ACC112 (cell line): ENCODE measurements at regions not wholly inside any gene's neighbourhood (a gene's known extent, or its start where the extent isn't known, plus 50 kb on each side); places are given as distances from the start of the nearest gene placed in this dataset.

ENCODE experiments used
- H2AFZ ChIP-seq: fragments of 200-600 bp; sonication (generic); one replicate; pipeline ENCODE4 v1.6.0; 2017; ENCODE audit warnings: antibody characterized with exemption, low read length; ENCODE audit not compliant: unreplicated experiment
- H3K27ac ChIP-seq: fragments of 200-600 bp; sonication (generic); 2 replicates; pipeline ENCODE4 v1.5.1; 2014; ENCODE audit warnings: low read depth, mild to moderate bottlenecking, antibody characterized with exemption, low read length, moderate library complexity
- H3K27me3 ChIP-seq: fragments of 200-600 bp; sonication (generic); 2 replicates; pipeline ENCODE4 v1.6.1; 2014; ENCODE audit warnings: mild to moderate bottlenecking, antibody characterized with exemption, low read length, moderate library complexity, mixed read lengths; ENCODE audit not compliant: insufficient read depth
- H3K36me3 ChIP-seq: fragments of 200-600 bp; sonication (generic); 2 replicates; pipeline ENCODE4 v1.6.1; 2016; ENCODE audit warnings: mild to moderate bottlenecking, antibody characterized with exemption, low read length, moderate library complexity, mixed read lengths; ENCODE audit not compliant: insufficient read depth
- H3K4me1 ChIP-seq: fragments of 200-600 bp; sonication (generic); one replicate; pipeline ENCODE4 v1.6.1; 2016; ENCODE audit warnings: low read length, mixed read lengths; ENCODE audit not compliant: insufficient read depth, unreplicated experiment, control insufficient read depth
- H3K4me3 ChIP-seq: fragments of 200-600 bp; sonication (generic); 2 replicates; pipeline ENCODE4 v1.5.1; 2014; ENCODE audit warnings: mild to moderate bottlenecking, low read depth, low read length
- H3K79me2 ChIP-seq: fragments of 200-600 bp; sonication (generic); one replicate; pipeline ENCODE4 v1.6.0; 2016; ENCODE audit warnings: low read length; ENCODE audit not compliant: control insufficient read depth, unreplicated experiment, insufficient read depth

DNA sequence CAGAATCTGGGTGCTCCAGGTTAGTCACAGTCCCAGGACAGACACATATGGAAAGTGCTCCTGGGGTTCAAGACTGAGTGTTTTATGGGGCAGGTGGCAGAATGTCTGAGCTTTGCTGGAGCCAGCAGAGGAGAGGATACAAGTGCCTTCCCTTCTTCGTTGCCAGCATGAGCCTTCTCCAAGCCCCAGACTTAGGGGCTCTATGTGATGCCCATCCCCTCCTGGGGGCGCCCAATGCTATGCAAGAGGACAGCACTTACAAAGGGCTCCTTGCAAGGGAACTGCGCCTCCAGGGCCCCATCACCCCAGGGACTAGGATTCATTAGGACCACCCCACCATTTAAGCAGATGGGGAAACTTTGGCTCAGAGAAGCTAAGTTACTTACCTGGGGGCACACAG is 581.9 kb downstream of the BUD13 start:
- Histone ChIP-seq H3K36me3 (no peaks in the 10 kb centered on the region), H3K4me3 (no peak overlapping the region), H3K27ac (no peak overlapping the region), H3K4me1 (no peaks in the 10 kb centered on the region), H3K79me2 (no peaks in the 10 kb centered on the region), H2AFZ (no peak overlapping the region), H3K27me3 (no peaks in the 10 kb centered on the region)

DNA sequence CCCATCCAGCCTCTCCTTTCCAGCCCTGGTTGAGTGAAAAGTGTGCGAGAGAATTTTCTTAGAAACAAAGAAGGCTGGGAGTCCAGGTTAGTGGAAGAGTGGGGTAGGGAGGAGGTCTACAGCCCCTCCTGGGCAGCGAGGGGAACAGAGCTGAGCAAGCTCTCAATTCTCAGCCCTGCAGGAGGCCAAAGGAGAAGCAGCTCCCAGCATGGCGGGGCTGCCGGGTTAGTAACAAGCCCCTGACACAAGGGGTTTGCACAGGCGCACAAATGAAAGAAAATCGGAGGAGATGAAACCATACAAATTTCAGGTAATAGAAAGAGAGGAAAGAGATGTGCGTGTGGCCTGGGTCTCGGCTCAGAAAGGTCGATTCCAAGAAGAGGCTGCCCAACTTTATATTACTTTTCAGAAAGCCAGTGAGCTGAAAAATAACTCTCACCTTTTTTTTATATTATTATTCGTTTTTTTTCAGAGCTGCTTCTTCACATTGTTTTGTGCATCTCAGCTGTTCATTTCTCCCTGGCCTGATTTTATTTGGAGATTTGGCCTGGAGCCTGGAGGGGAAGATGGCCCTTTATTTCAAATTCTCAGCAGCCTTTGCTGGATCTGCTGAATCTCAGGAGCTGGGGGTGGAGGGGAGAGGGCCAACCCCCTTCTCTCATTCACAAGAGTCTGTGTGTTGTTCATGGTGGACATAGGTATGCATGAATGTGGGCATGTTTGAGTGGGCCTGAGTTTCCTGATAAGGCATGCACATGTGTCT is 583.2 kb downstream of the BUD13 start:
- Histone ChIP-seq H3K27ac (no peak overlapping the region), H2AFZ (no peak overlapping the region), H3K4me1 (no peaks in the 10 kb centered on the region)

DNA sequence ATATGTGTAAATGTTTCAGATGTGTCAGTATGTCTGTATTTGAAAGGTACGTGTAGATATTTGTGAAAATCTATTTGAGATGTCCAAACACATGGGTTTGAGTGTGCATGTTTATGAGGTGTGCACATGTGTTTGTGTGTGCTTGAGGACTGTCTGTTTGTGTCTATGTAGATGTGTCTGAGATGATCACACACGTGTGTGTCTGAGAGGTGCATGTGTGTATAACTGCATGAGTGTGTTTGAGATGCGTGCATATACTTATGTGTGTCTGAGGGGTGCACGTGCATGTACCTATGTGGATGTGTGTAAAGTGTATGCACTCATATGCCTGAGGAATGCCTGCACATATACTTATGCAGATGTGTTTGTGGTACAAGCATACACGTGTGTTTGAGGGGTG is 584.4 kb downstream of the BUD13 start:
- H3K27me3 ChIP-seq, result no peaks in the 10 kb centered on the region
- H3K36me3 ChIP-seq, result no peaks in the 10 kb centered on the region
- no peak overlapping the region for H2AFZ ChIP-seq
- no peak overlapping the region for H3K27ac ChIP-seq
- H3K4me3 ChIP-seq, result no peak overlapping the region
- H3K4me1 ChIP-seq, result no peaks in the 10 kb centered on the region
- H3K79me2 ChIP-seq, result no peaks in the 10 kb centered on the region

More for the DNA sequence above, 583.2 kb downstream of the BUD13 start:
- Histone ChIP-seq H3K79me2 (no peaks in the 10 kb centered on the region), H3K36me3 (no peaks in the 10 kb centered on the region), H3K27me3 (no peaks in the 10 kb centered on the region), H3K4me3 (no peak overlapping the region)

DNA sequence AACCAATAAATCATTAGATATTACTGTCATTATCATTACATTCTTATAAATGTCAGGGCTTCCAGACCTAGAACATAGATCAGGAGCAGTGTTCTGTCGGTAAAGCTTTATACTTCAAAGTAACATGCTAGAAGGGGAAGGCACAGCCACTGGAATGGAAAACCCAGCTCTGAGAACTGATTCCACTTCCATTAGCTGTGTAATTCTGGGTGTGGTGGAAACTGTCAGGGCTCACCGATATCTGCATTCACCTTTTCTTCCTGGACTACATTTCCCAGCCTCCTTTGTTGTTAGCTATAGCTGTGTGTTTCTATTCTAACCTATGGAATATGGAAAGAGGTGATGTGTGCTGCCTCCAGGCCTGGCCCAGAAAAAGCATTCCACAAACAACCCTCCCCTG is 585.8 kb downstream of the BUD13 start:
- Histone ChIP-seq H3K79me2 (no peaks in the 10 kb centered on the region), H3K27me3 (no peaks in the 10 kb centered on the region), H3K4me3 (no peak overlapping the region), H2AFZ (no peak overlapping the region), H3K4me1 (no peaks in the 10 kb centered on the region), H3K36me3 (no peaks in the 10 kb centered on the region), H3K27ac (no peak overlapping the region)

DNA sequence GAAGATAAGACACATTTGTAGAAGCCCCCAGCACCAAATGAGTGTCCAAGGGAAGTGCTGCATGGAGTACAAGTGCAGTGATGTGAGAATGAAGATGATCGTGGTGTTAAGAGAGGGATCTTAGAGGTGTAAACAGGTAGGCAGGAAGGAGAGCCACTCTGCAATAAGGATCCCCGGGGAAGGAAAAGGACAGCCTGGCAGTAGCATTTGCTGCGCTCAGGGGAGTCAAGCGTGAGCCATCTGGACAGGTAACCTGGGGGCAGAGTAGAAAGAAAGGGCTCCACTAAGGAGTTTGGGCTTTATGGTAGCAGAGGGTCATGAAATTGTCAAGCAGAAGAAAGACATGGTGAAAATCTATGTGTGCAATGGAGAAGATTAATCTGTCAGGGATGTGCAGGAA is 587.2 kb downstream of the BUD13 start:
- Histone ChIP-seq H3K36me3 (no peaks in the 10 kb centered on the region), H3K27me3 (no peaks in the 10 kb centered on the region), H3K79me2 (no peaks in the 10 kb centered on the region), H3K27ac (no peak overlapping the region), H3K4me3 (no peak overlapping the region), H3K4me1 (no peaks in the 10 kb centered on the region), H2AFZ (no peak overlapping the region)

DNA sequence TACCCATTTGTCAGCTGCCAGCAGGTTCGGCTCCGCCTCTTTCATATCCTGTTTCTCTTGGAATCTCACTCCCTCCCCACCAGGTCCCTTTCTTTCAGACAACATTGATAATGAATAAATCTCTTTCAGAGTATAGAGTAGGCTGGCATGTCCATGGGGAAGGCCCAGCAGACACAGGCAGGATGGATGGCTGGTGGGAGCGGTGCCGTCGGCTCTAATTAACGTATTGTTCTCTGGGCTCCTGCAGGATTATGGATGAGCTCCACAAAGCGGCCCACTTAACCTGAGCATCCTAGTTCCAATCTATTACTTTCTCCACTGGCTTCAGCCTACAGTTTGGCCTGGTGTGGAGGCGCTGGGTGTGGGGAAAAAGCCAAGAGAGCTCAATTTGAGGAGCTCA is 588.0 kb downstream of the BUD13 start:
- H3K4me3 ChIP-seq, result no peak overlapping the region

DNA sequence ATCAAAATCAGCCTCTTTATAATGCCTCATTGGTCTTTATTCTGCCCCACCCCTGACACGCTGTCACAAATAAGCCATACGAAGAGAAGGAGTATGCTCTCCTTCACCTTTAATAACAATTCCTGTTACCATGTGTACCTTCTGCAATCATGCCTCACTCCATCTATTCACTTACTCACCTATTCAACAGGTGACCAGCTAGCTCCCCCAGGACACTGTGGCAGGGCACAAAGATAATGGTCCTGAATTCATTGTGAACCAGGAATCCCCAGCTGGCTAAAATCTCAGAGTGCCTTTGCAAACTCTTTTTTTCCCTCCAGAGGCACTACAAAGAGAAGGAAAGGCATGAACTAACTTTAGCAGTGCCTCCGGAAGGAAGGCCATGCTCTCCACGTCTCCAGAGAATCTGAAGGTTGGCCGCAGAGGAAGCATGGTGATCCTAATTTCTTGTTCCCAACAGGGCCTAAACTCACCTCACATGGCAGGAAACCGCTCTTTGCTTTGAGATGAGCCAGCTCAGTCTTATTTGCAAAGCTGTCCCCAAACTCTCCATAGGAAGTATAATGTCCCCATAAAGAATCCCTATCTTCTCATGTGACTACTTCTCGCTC is 590.3 kb downstream of the BUD13 start:
- H3K27ac ChIP-seq, result no peak overlapping the region
- no peak overlapping the region for H2AFZ ChIP-seq

More for the DNA sequence above, 588.0 kb downstream of the BUD13 start:
- H3K79me2 ChIP-seq, result no peaks in the 10 kb centered on the region
- no peak overlapping the region for H2AFZ ChIP-seq
- H3K36me3 ChIP-seq, result no peaks in the 10 kb centered on the region
- no peak overlapping the region for H3K27ac ChIP-seq
- H3K4me1 ChIP-seq, result no peaks in the 10 kb centered on the region
- no peaks in the 10 kb centered on the region for H3K27me3 ChIP-seq

DNA sequence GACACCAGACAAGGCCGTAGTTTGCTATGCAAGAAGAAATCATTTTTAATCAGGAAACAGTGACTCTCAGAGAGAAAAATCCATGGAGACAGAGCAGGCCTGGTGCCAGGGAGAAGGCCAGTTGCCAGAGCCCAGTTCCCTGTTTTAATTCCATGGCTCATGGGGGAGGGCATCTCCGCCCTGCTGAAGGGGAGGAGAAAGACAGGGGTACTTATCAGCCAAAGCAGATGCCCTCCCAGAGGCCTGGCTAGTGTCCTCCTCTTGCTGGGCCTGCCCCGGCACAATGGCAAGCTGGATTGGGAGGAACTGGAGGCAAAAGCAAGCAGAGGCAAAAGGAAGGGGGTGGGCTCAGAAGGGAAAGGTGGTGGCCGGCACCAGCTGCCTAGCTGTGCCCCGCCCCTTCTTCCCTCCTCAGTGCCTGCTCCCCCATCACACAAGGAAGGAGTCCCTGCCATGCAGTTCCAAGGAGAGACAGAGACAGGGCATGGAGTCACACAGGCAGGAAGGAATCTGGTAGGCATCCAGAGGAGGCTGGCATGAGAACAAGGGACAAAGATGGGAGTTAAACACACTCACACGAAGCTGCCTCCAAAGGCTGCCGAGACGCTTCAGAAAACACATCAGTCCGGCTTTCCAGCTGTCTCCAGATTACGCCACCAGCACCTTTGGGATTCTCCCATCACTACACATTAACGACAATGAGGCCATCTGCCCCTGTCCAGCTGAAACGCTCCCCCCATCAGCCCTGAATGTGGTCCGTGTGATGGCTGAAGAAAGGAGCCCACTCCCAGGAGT is 591.8 kb downstream of the BUD13 start:
- H3K36me3 ChIP-seq, result no peaks in the 10 kb centered on the region
- no peaks in the 10 kb centered on the region for H3K27me3 ChIP-seq
- H3K79me2 ChIP-seq, result no peaks in the 10 kb centered on the region
- H3K4me1 ChIP-seq, result no peaks in the 10 kb centered on the region
- no peak overlapping the region for H3K27ac ChIP-seq
- H2AFZ ChIP-seq, result no peak overlapping the region
- no peak overlapping the region for H3K4me3 ChIP-seq

More for the DNA sequence above, 590.3 kb downstream of the BUD13 start:
- H3K27me3 ChIP-seq, result no peaks in the 10 kb centered on the region
- H3K36me3 ChIP-seq, result no peaks in the 10 kb centered on the region
- no peaks in the 10 kb centered on the region for H3K4me1 ChIP-seq
- H3K4me3 ChIP-seq, result no peak overlapping the region
- H3K79me2 ChIP-seq, result no peaks in the 10 kb centered on the region

DNA sequence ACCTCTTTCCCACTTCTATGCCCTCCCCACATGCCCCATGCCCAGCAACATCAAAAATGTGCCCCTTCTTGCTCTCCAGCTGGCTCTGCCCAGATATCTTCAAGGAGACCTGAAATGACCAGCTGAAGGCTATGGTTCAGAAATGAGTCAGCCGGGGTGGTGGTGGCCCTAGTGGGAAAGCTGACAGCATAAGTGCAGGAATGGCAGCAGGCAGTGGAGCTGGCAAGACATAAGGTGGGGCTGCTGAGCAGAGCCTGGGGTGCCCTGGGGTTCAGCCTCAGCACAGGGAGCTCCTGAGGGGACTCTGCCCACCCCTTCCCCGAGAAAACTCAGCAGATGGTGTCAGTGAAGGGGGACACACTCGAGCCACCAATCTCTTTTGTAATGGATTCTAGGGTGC is 593.4 kb downstream of the BUD13 start:
- H3K27ac ChIP-seq, result no peak overlapping the region
- H3K4me3 ChIP-seq, result no peak overlapping the region
- no peaks in the 10 kb centered on the region for H3K36me3 ChIP-seq
- no peak overlapping the region for H2AFZ ChIP-seq
- no peaks in the 10 kb centered on the region for H3K79me2 ChIP-seq
- H3K4me1 ChIP-seq, result no peaks in the 10 kb centered on the region
- H3K27me3 ChIP-seq, result no peaks in the 10 kb centered on the region

DNA sequence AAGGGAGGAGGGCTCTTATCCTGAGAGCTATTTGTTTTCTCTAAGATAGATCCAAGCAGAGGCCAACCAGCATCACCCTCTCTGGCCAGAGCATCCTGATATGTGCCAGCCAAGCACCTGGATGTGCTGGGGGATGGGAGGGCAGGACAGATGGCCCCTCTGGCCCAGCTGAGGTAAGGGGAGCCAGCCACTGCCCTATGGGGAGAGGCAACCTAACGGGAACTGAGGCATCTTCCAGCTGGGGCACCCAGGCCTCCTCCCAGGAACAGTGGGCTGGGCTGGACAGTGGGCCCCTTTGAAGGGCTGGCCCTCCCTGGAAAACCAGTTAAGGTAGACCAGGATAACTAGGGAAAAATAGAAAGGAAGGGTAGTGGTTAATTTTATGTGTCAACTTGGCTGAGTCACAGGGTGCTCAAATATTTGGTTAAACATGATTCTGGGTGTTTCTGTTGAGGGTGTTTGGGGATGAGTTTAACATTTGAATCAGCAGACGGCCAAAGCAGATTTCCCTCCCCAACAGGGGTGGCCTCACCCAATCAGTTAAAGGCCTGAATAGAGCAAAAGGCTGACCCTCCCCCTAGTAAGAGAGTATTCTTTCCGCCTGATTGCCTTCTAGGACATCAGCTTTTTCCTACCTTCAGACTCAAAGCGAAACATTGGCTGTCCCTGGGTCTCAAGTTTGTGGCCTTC is 595.1 kb downstream of the BUD13 start:
- no peaks in the 10 kb centered on the region for H3K79me2 ChIP-seq
- no peak overlapping the region for H3K4me3 ChIP-seq
- H2AFZ ChIP-seq, result no peak overlapping the region
- no peaks in the 10 kb centered on the region for H3K4me1 ChIP-seq
- no peak overlapping the region for H3K27ac ChIP-seq
- no peaks in the 10 kb centered on the region for H3K27me3 ChIP-seq
- H3K36me3 ChIP-seq, result no peaks in the 10 kb centered on the region
